Uterus (tissue), 2 donors: ENCODE measurements at regions not wholly inside any gene's neighbourhood (a gene's known extent, or its start where the extent isn't known, plus 50 kb on each side); places are given as distances from the start of the nearest gene placed in this dataset.

Experiments
- CTCF ChIP-seq, 4 experiments: fragments of 200-600 bp in 2 of 4; fragments of 450-650 bp in 2 of 4; sonication (generic) in 2 of 4; IDR thresholded peaks; one replicate each; pipeline ENCODE4 v1.5.1; 2016 to 2019; ENCODE audit warnings: antibody characterized with exemption in 4 of 4, mild to moderate bottlenecking in 2 of 4, moderate library complexity in 1 of 4
- POLR2A ChIP-seq, 2 donors: fragments of 450-650 bp; IDR thresholded peaks; one replicate each; pipeline ENCODE4 v1.6.1; 2016; ENCODE audit warnings: antibody characterized with exemption in 2 of 2, mild to moderate bottlenecking in 1 of 2, moderate library complexity in 1 of 2

GRCh38 chr7:13563257-13563656 lies 426.2 kb downstream of the ETV1 start:
- no peak for TF ChIP-seq CTCF (IDR thresholded peaks at IDR 0.05)
- TF ChIP-seq POLR2A (IDR thresholded peaks at IDR 0.05), result no peak
